ACC112 (cell line): ENCODE measurements at regions not wholly inside any gene's neighbourhood (a gene's known extent, or its start where the extent isn't known, plus 50 kb on each side); places are given as distances from the start of the nearest gene placed in this dataset.
A peak's percentile ranks its signal among the peaks of the same experiment; 100 is the strongest.

Experiments
- H2AFZ ChIP-seq: fragments of 200-600 bp; sonication (generic); one replicate; pipeline ENCODE4 v1.6.0; 2017; ENCODE audit warnings: antibody characterized with exemption, low read length; ENCODE audit not compliant: unreplicated experiment
- H3K27ac ChIP-seq: fragments of 200-600 bp; sonication (generic); 2 replicates; pipeline ENCODE4 v1.5.1; 2014; ENCODE audit warnings: low read depth, mild to moderate bottlenecking, antibody characterized with exemption, low read length, moderate library complexity
- H3K27me3 ChIP-seq: fragments of 200-600 bp; sonication (generic); 2 replicates; pipeline ENCODE4 v1.6.1; 2014; ENCODE audit warnings: mild to moderate bottlenecking, antibody characterized with exemption, low read length, moderate library complexity, mixed read lengths; ENCODE audit not compliant: insufficient read depth
- H3K36me3 ChIP-seq: fragments of 200-600 bp; sonication (generic); 2 replicates; pipeline ENCODE4 v1.6.1; 2016; ENCODE audit warnings: mild to moderate bottlenecking, antibody characterized with exemption, low read length, moderate library complexity, mixed read lengths; ENCODE audit not compliant: insufficient read depth
- H3K4me1 ChIP-seq: fragments of 200-600 bp; sonication (generic); one replicate; pipeline ENCODE4 v1.6.1; 2016; ENCODE audit warnings: low read length, mixed read lengths; ENCODE audit not compliant: insufficient read depth, unreplicated experiment, control insufficient read depth
- H3K4me3 ChIP-seq: fragments of 200-600 bp; sonication (generic); 2 replicates; pipeline ENCODE4 v1.5.1; 2014; ENCODE audit warnings: mild to moderate bottlenecking, low read depth, low read length
- H3K79me2 ChIP-seq: fragments of 200-600 bp; sonication (generic); one replicate; pipeline ENCODE4 v1.6.0; 2016; ENCODE audit warnings: low read length; ENCODE audit not compliant: control insufficient read depth, unreplicated experiment, insufficient read depth

GRCh38 chr1:94646786-94647555 lies 105.4 kb upstream of the F3 start:
- Histone ChIP-seq H3K27ac (peak overlapping the region; percentile 87), H3K36me3 (no peaks in the 10 kb centered on the region), H3K79me2 (no peaks in the 10 kb centered on the region)

GRCh38 chr1:94646141-94646643 lies 104.6 kb upstream of the F3 start:
- Histone ChIP-seq H3K36me3 (no peaks in the 10 kb centered on the region), H3K79me2 (no peaks in the 10 kb centered on the region), H3K27ac (peak overlapping the region; percentile 87), H3K27me3 (no peaks in the 10 kb centered on the region), H3K4me1 (peaks cover 37% of the 10 kb centered on the region), H2AFZ (peak overlapping the region; percentile 0), H3K4me3 (no peak overlapping the region)

More at GRCh38 chr1:94646786-94647555, 105.4 kb upstream of the F3 start:
- no peaks in the 10 kb centered on the region for H3K27me3 ChIP-seq
- H3K4me3 ChIP-seq = no peak overlapping the region
- H3K4me1 ChIP-seq = peaks cover 37% of the 10 kb centered on the region
- H2AFZ ChIP-seq = no peak overlapping the region

GRCh38 chr1:94644352-94644751 lies 102.8 kb upstream of the F3 start:
- Histone ChIP-seq H3K27ac (no peak overlapping the region), H3K27me3 (no peaks in the 10 kb centered on the region), H3K79me2 (no peaks in the 10 kb centered on the region), H3K4me1 (peaks cover 37% of the 10 kb centered on the region), H2AFZ (no peak overlapping the region), H3K36me3 (no peaks in the 10 kb centered on the region), H3K4me3 (no peak overlapping the region)

GRCh38 chr1:94643819-94644218 lies 102.3 kb upstream of the F3 start:
- Histone ChIP-seq H3K79me2 (no peaks in the 10 kb centered on the region), H3K36me3 (no peaks in the 10 kb centered on the region), H2AFZ (no peak overlapping the region), H3K27ac (no peak overlapping the region), H3K27me3 (no peaks in the 10 kb centered on the region), H3K4me1 (peaks cover 34% of the 10 kb centered on the region), H3K4me3 (no peak overlapping the region)

GRCh38 chr1:94642617-94643321 lies 101.2 kb upstream of the F3 start:
- no peak overlapping the region for H2AFZ ChIP-seq
- H3K79me2 ChIP-seq = no peaks in the 10 kb centered on the region
- H3K36me3 ChIP-seq = no peaks in the 10 kb centered on the region
- no peaks in the 10 kb centered on the region for H3K27me3 ChIP-seq
- H3K4me1 ChIP-seq = peaks cover 26% of the 10 kb centered on the region
- no peak overlapping the region for H3K27ac ChIP-seq
- no peak overlapping the region for H3K4me3 ChIP-seq

- H2AFZ ChIP-seq = no peak overlapping the region
- H3K79me2 ChIP-seq = no peaks in the 10 kb centered on the region
- no peaks in the 10 kb centered on the region for H3K36me3 ChIP-seq
- no peak overlapping the region for H3K4me3 ChIP-seq
- peaks cover 19% of the 10 kb centered on the region for H3K4me1 ChIP-seq
- H3K27me3 ChIP-seq = no peaks in the 10 kb centered on the region
- no peak overlapping the region for H3K27ac ChIP-seq
Observed at GRCh38 chr1:94641990-94642389, 100.4 kb upstream of the F3 start.

GRCh38 chr1:94640125-94640524 lies 98.6 kb upstream of the F3 start:
- Histone ChIP-seq H3K27me3 (no peaks in the 10 kb centered on the region), H3K36me3 (no peaks in the 10 kb centered on the region), H3K4me1 (peaks cover 20% of the 10 kb centered on the region), H3K27ac (no peak overlapping the region), H2AFZ (no peak overlapping the region), H3K79me2 (no peaks in the 10 kb centered on the region), H3K4me3 (no peak overlapping the region)

GRCh38 chr1:94637121-94637520 lies 95.6 kb upstream of the F3 start:
- H3K79me2 ChIP-seq = no peaks in the 10 kb centered on the region
- no peak overlapping the region for H3K27ac ChIP-seq
- no peaks in the 10 kb centered on the region for H3K36me3 ChIP-seq
- H3K27me3 ChIP-seq = no peaks in the 10 kb centered on the region
- H3K4me1 ChIP-seq = peaks cover 19% of the 10 kb centered on the region
- H3K4me3 ChIP-seq = no peak overlapping the region
- H2AFZ ChIP-seq = no peak overlapping the region

- Histone ChIP-seq H3K27ac (peak overlapping the region; percentile 52), H2AFZ (no peak overlapping the region), H3K4me1 (peaks cover 19% of the 10 kb centered on the region), H3K4me3 (no peak overlapping the region), H3K79me2 (no peaks in the 10 kb centered on the region), H3K36me3 (no peaks in the 10 kb centered on the region), H3K27me3 (no peaks in the 10 kb centered on the region)
Observed at GRCh38 chr1:94636624-94637023, 95.1 kb upstream of the F3 start.

GRCh38 chr1:94636100-94636499 lies 94.5 kb upstream of the F3 start:
- Histone ChIP-seq H3K4me1 (peaks cover 19% of the 10 kb centered on the region), H3K36me3 (no peaks in the 10 kb centered on the region), H3K79me2 (no peaks in the 10 kb centered on the region), H2AFZ (no peak overlapping the region), H3K27me3 (no peaks in the 10 kb centered on the region), H3K4me3 (no peak overlapping the region), H3K27ac (peak overlapping the region; percentile 52)

- Histone ChIP-seq H3K4me3 (no peak overlapping the region), H3K4me1 (peaks cover 19% of the 10 kb centered on the region), H3K27me3 (no peaks in the 10 kb centered on the region), H3K79me2 (no peaks in the 10 kb centered on the region), H3K27ac (no peak overlapping the region), H3K36me3 (no peaks in the 10 kb centered on the region), H2AFZ (no peak overlapping the region)
Observed at GRCh38 chr1:94634977-94635416, 93.4 kb upstream of the F3 start.
